Peyer's patch (tissue), 4 donors: ENCODE measurements at regions not wholly inside any gene's neighbourhood (a gene's known extent, or its start where the extent isn't known, plus 50 kb on each side); places are given as distances from the start of the nearest gene placed in this dataset.

ENCODE experiments used
- POLR2A ChIP-seq, 2 donors: fragments of 450-650 bp; IDR thresholded peaks; one replicate each; pipeline ENCODE4 v1.5.1; 2017; ENCODE audit warnings: antibody characterized with exemption in 2 of 2, mild to moderate bottlenecking in 2 of 2, moderate library complexity in 2 of 2
- TF ChIP-seq, protein P1 (sequence below), 6 experiments: fragments of 450-650 bp in 4 of 6; fragments of 200-600 bp in 2 of 6; sonication (generic) in 1 of 6; IDR thresholded peaks; one replicate each; pipeline ENCODE4 v1.5.1; 2017 to 2019; ENCODE audit warnings: antibody characterized with exemption in 6 of 6, mild to moderate bottlenecking in 3 of 6, moderate library complexity in 1 of 6

DNA sequence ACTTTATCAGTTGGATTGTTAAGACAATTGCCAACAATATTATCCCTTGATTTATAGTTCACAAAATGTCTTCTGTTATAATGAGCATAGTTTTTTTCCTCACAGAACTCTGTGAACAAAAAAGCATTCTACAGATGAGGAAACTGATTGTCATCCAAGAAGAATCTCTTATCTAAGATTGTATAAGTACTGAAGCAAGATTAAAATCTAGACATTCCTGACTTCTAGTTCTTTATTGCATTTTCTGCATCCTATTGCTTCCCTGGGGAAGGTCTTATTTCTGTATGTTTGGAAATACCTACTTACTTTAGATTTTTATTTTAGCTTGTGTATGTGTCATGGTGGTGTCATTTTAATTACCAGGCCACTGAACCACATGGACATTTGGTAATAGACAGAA is 884.9 kb upstream of the WWC1 start:
- TF ChIP-seq, protein P1, sequence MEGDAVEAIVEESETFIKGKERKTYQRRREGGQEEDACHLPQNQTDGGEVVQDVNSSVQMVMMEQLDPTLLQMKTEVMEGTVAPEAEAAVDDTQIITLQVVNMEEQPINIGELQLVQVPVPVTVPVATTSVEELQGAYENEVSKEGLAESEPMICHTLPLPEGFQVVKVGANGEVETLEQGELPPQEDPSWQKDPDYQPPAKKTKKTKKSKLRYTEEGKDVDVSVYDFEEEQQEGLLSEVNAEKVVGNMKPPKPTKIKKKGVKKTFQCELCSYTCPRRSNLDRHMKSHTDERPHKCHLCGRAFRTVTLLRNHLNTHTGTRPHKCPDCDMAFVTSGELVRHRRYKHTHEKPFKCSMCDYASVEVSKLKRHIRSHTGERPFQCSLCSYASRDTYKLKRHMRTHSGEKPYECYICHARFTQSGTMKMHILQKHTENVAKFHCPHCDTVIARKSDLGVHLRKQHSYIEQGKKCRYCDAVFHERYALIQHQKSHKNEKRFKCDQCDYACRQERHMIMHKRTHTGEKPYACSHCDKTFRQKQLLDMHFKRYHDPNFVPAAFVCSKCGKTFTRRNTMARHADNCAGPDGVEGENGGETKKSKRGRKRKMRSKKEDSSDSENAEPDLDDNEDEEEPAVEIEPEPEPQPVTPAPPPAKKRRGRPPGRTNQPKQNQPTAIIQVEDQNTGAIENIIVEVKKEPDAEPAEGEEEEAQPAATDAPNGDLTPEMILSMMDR (IDR thresholded peaks at IDR 0.05), result no peak
- TF ChIP-seq POLR2A (IDR thresholded peaks at IDR 0.05), result no peak
